22Rv1 (cell line): ENCODE measurements at regions not wholly inside any gene's neighbourhood (a gene's known extent, or its start where the extent isn't known, plus 50 kb on each side); places are given as distances from the start of the nearest gene placed in this dataset.

Experiments
- CTCF ChIP-seq: fragments of 450-650 bp; IDR thresholded peaks from 2 replicates; pipeline ENCODE4 v1.5.1; 2017; ENCODE audit warnings: mild to moderate bottlenecking
- ZFX ChIP-seq: fragments of 450-650 bp; IDR thresholded peaks from 2 replicates; pipeline ENCODE4 v1.6.1; 2017; ENCODE audit warnings: antibody characterized with exemption, borderline replicate concordance

- TF ChIP-seq CTCF (no peak), ZFX (no peak)
Measured at GRCh38 chr2:176997792-176998169, 214.8 kb upstream of the HNRNPA3 start.
